Ishikawa (cell line): ENCODE measurements at regions not wholly inside any gene's neighbourhood (a gene's known extent, or its start where the extent isn't known, plus 50 kb on each side); places are given as distances from the start of the nearest gene placed in this dataset.

ENCODE experiments used
- CEBPB ChIP-seq: IDR thresholded peaks from 2 replicates; pipeline ENCODE4 v1.6.1; 2012
- CREB1 ChIP-seq: IDR thresholded peaks from 2 replicates; pipeline ENCODE4 v1.6.1; 2012; ENCODE audit warnings: low read depth
- EGR1 ChIP-seq: IDR thresholded peaks from 2 replicates; pipeline ENCODE4 v1.6.1; 2012
- EP300 ChIP-seq: IDR thresholded peaks from 2 replicates; pipeline ENCODE4 v1.6.1; 2012; ENCODE audit warnings: borderline replicate concordance
- FOXM1 ChIP-seq: IDR thresholded peaks from 2 replicates; pipeline ENCODE4 v1.6.1; 2012; ENCODE audit warnings: low read depth, borderline replicate concordance
- NFIC ChIP-seq: IDR thresholded peaks from 2 replicates; pipeline ENCODE4 v1.6.1; 2012
- RAD21 ChIP-seq: IDR thresholded peaks from 2 replicates; pipeline ENCODE4 v1.6.1; 2012; ENCODE audit warnings: low read depth
- TAF1 ChIP-seq: IDR thresholded peaks from 2 replicates; pipeline ENCODE4 v1.6.1; 2012; ENCODE audit warnings: low read depth, mild to moderate bottlenecking
- TCF12 ChIP-seq: IDR thresholded peaks from 2 replicates; pipeline ENCODE4 v1.6.1; 2012; ENCODE audit warnings: low read depth
- TEAD4 ChIP-seq: IDR thresholded peaks from 2 replicates; pipeline ENCODE4 v1.6.1; 2012
- YY1 ChIP-seq: IDR thresholded peaks from 2 replicates; pipeline ENCODE4 v1.6.1; 2012; ENCODE audit warnings: low read depth
- ZBTB7A ChIP-seq: IDR thresholded peaks from 2 replicates; pipeline ENCODE4 v1.6.1; 2012; ENCODE audit warnings: low read depth
- TF ChIP-seq, protein P1 (sequence below): IDR thresholded peaks from 2 replicates; pipeline ENCODE4 v1.6.1; 2012
- TF ChIP-seq, protein P2 (sequence below): IDR thresholded peaks from 2 replicates; pipeline ENCODE4 v1.6.1; 2012
- TF ChIP-seq, protein P3 (sequence below): IDR thresholded peaks from 2 replicates; pipeline ENCODE4 v1.6.1; 2012; ENCODE audit warnings: low read depth, mild to moderate bottlenecking

DNA sequence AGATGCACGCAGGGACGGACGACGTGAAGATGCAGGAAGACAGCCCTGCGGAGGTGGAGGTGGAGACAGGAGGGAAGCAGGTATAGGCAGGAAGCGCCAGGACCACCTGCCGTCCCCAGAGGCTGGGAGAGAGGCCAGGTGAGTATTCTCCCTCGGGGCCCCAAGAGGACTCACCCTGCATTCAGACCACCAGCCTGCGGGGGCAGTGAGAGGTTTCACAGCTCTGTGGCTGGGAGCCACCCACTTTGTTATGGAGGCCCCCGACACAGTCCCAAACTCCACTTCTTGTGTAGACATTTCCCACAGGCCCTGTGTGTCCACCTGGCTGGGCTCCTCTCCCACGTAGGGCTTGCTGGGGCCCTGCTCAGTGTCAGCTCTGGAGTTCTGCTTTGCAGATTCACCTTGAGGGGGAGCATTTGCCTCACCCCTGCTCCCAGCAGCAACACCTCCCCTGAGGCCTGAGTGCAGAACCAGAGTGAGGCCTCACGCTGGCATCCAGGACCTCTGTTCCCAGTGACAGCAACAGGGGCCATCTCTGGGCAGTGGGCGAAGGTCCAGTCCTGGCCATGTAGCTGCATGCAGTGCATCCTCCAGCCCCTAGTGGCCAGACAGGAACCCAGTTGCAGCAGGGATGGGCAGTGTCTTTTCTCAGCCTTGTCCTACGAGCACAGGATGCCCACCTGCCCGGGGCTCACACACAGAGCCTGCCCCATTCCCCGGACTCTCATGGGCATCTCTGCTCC lies 119.4 kb upstream of the IQSEC1 start:
- TF ChIP-seq TAF1 (no peak), RAD21 (peak; percentile 35), EGR1 (no peak)

DNA sequence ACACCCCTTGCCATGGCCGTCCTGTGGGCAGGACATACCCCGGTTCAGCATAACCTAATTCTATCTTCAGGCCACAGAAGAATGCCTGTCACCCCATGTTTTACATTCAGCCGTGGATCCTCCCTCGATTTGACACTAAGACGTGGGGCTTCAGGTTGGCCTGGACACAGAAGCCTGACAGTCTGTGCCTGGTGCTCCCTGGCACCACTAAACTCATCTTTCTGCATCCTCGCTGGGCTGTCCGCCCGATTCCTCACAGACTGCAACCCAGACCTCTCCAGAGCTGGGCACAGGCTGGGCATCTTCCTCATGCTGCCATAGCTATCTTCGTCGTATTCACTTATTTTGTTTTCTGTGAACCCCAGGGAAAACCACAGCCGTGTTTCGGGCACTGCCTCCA lies 117.8 kb upstream of the IQSEC1 start:
- TF ChIP-seq TAF1 (no peak), EGR1 (no peak), EP300 (no peak), FOXM1 (no peak), NFIC (no peak), CEBPB (no peak), TCF12 (no peak), YY1 (no peak), TEAD4 (no peak)
- TF ChIP-seq, protein P1, sequence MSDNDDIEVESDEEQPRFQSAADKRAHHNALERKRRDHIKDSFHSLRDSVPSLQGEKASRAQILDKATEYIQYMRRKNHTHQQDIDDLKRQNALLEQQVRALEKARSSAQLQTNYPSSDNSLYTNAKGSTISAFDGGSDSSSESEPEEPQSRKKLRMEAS: no peak
- TF ChIP-seq, protein P2, sequence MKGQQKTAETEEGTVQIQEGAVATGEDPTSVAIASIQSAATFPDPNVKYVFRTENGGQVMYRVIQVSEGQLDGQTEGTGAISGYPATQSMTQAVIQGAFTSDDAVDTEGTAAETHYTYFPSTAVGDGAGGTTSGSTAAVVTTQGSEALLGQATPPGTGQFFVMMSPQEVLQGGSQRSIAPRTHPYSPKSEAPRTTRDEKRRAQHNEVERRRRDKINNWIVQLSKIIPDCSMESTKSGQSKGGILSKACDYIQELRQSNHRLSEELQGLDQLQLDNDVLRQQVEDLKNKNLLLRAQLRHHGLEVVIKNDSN: no peak

DNA sequence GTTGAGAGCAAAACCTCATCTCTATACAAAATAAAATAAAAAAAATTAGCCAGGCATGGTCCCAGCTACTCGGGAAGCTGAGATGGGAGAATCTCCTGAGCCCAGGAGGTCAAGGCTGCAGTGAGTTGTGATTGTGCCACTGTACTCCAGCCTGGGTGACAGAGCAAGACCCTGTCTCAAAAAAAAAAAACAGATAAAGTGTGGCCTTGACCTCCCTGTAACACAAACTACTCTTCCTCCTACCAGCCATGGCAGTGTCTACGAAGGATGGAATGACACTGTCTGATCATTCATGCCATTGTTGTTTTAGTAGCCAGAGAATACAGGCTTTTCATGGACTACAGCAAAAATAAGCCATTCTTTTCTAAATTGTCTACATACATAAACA lies 117.1 kb upstream of the IQSEC1 start:
- TF ChIP-seq NFIC (no peak), TEAD4 (no peak), FOXM1 (no peak)

DNA sequence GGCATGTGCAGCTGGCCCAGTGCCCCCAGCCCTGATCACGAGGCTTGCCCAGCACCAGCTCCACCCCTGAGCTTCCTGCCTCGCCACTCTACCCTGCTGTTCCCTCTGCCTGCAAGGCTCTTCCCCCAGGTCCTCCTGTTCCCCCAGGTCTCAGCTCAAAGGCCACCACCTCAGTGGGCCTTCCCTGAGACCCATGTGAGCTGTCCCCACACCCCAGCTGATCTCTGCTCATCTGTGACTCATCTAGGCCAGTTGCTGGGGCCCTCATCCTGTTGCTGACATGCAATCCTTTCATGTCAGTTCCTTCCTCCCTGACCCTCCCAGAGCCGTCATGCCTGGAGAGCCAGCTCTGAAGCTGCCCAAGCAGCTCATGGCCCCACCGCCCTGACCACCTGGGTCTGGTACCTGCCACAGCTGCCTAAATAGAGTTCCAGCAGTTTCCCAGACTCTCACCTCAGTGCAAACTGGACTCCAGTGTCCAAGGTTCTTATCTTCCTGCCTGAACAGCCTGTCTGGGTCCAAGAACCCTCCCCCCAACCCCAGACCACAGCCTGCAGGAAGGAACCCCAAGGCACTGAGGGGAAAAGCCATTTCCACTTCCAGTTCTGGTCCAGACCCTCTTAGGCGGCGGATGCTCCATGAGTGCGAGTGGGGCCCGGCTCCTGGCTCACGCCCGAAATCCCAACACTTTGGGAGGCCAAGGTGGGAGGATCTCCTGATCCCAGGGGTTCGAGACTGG lies 116.6 kb upstream of the IQSEC1 start:
- TF ChIP-seq CEBPB (no peak), FOXM1 (no peak), ZBTB7A (no peak), CREB1 (no peak), EGR1 (no peak), EP300 (no peak)
- TF ChIP-seq, protein P3, sequence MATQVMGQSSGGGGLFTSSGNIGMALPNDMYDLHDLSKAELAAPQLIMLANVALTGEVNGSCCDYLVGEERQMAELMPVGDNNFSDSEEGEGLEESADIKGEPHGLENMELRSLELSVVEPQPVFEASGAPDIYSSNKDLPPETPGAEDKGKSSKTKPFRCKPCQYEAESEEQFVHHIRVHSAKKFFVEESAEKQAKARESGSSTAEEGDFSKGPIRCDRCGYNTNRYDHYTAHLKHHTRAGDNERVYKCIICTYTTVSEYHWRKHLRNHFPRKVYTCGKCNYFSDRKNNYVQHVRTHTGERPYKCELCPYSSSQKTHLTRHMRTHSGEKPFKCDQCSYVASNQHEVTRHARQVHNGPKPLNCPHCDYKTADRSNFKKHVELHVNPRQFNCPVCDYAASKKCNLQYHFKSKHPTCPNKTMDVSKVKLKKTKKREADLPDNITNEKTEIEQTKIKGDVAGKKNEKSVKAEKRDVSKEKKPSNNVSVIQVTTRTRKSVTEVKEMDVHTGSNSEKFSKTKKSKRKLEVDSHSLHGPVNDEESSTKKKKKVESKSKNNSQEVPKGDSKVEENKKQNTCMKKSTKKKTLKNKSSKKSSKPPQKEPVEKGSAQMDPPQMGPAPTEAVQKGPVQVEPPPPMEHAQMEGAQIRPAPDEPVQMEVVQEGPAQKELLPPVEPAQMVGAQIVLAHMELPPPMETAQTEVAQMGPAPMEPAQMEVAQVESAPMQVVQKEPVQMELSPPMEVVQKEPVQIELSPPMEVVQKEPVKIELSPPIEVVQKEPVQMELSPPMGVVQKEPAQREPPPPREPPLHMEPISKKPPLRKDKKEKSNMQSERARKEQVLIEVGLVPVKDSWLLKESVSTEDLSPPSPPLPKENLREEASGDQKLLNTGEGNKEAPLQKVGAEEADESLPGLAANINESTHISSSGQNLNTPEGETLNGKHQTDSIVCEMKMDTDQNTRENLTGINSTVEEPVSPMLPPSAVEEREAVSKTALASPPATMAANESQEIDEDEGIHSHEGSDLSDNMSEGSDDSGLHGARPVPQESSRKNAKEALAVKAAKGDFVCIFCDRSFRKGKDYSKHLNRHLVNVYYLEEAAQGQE: no peak
- TF ChIP-seq, protein P2: peak; percentile 42; the same call in 1 of the 2 replicates
- TF ChIP-seq, protein P1: no peak

DNA sequence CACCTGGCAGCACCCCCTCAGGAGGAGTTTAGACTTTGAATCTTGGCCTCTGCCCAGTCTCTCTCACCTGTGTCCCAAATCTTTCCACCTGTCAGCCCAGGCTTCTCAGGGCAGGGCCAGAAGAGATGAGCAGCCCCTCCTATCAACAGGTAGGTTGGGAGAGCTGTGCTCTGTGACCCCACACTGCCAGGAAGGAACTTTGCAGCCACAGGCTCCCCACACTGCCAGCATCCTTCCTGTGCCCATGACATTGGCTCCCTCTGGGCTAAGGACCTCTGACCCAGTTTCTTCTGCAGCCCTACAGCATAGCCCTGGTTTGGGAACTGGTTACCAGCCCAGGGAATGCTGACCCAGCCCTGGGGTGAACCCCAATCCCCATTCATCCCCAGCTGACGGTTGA lies 115.7 kb upstream of the IQSEC1 start:
- TF ChIP-seq TCF12: no peak
- TF ChIP-seq NFIC: no peak
- no peak for TF ChIP-seq TEAD4
- TF ChIP-seq, protein P3: no peak
- TF ChIP-seq CEBPB: no peak
- TF ChIP-seq EP300: no peak
- no peak for TF ChIP-seq ZBTB7A
- TF ChIP-seq, protein P1: no peak

DNA sequence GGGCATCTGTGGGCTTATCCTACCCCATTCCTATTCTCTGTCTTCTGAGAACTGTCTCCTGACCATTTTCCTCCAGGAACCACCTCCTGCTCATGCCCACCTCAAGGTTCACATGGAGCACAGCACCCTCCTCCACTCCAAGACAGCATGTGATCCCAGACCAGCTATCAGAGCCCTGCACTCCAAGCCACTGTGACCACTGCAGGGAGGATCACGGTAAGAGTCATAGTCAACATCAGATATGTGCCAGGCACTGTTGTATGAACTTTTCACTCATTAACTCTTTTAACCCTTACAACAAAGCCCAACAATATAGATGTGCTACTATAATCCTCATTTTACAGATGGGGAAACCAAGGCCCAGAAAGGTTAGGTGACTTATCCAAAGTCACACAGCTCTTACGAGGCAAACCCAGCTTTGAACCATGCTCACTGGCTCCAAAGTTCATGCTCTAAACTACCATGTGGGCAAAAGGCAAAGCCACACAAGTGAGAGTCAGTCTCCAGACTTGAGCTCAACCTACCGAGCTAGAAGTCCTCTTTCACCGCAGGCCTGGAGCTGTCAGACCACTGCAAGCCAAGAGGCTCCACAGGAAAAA lies 115.1 kb upstream of the IQSEC1 start:
- TF ChIP-seq CEBPB (no peak), RAD21 (no peak), TEAD4 (no peak), TAF1 (no peak), EP300 (no peak), YY1 (no peak), TCF12 (no peak), CREB1 (no peak), FOXM1 (no peak), ZBTB7A (no peak), NFIC (no peak), EGR1 (no peak)
- TF ChIP-seq, protein P1: no peak
- TF ChIP-seq, protein P2: no peak
- TF ChIP-seq, protein P3: no peak
